ENCODE measurements at regions not wholly inside any gene's neighbourhood (a gene's known extent, or its start where the extent isn't known, plus 50 kb on each side); places are given as distances from the start of the nearest gene placed in this dataset.

GRCh38 chr2:102929721-102930120, 167.9 kb downstream of the TMEM182 start:
- H3F3A ChIP-seq (ENCODE audit: insufficient read depth, low read length, poor library complexity, severe bottlenecking) = no peaks in the 10 kb centered on the region
- H3K79me2 ChIP-seq (replicated peaks; ENCODE audit: insufficient read depth, low read length) = no peaks in the 10 kb centered on the region
- no peaks in the 10 kb centered on the region for H3K9me2 ChIP-seq (ENCODE audit: insufficient read depth, low read length)
- no peak overlapping the region for H3K9ac ChIP-seq (ENCODE audit: low read length)
- no peaks in the 10 kb centered on the region for H4K20me1 ChIP-seq (ENCODE audit: insufficient read depth)
- no peak overlapping the region for H3K4me2 ChIP-seq (ENCODE audit: low read length)
- no peaks in the 10 kb centered on the region for H3K36me3 ChIP-seq (ENCODE audit: insufficient read depth, low read length)
- H3K4me3 ChIP-seq (ENCODE audit: low read length) = no peak overlapping the region
- no peak overlapping the region for H2AFZ ChIP-seq (ENCODE audit: low read depth, low read length)
- TF ChIP-seq MXI1 (conservative IDR thresholded peaks at IDR 0.05; ENCODE audit: poor library complexity, severe bottlenecking) (no peak), CTCF (IDR thresholded peaks at IDR 0.05; ENCODE audit: poor library complexity, severe bottlenecking) (no peak), TAF1 (IDR thresholded peaks at IDR 0.05; ENCODE audit: low read depth) (no peak), SMC3 (conservative IDR thresholded peaks at IDR 0.05; ENCODE audit: poor library complexity) (no peak), POLR2AphosphoS5 (IDR thresholded peaks at IDR 0.05) (no peak), RAD21 (conservative IDR thresholded peaks at IDR 0.05) (no peak), EZH2 (IDR thresholded peaks at IDR 0.05; ENCODE audit: borderline replicate concordance, insufficient read depth, low read length, poor library complexity, severe bottlenecking) (no peak), EP300 (conservative IDR thresholded peaks at IDR 0.05; ENCODE audit: poor library complexity, severe bottlenecking) (no peak)
- TF ChIP-seq, protein P1, sequence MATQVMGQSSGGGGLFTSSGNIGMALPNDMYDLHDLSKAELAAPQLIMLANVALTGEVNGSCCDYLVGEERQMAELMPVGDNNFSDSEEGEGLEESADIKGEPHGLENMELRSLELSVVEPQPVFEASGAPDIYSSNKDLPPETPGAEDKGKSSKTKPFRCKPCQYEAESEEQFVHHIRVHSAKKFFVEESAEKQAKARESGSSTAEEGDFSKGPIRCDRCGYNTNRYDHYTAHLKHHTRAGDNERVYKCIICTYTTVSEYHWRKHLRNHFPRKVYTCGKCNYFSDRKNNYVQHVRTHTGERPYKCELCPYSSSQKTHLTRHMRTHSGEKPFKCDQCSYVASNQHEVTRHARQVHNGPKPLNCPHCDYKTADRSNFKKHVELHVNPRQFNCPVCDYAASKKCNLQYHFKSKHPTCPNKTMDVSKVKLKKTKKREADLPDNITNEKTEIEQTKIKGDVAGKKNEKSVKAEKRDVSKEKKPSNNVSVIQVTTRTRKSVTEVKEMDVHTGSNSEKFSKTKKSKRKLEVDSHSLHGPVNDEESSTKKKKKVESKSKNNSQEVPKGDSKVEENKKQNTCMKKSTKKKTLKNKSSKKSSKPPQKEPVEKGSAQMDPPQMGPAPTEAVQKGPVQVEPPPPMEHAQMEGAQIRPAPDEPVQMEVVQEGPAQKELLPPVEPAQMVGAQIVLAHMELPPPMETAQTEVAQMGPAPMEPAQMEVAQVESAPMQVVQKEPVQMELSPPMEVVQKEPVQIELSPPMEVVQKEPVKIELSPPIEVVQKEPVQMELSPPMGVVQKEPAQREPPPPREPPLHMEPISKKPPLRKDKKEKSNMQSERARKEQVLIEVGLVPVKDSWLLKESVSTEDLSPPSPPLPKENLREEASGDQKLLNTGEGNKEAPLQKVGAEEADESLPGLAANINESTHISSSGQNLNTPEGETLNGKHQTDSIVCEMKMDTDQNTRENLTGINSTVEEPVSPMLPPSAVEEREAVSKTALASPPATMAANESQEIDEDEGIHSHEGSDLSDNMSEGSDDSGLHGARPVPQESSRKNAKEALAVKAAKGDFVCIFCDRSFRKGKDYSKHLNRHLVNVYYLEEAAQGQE (IDR thresholded peaks at IDR 0.05; ENCODE audit: borderline replicate concordance) = no peak
- no peaks in the 10 kb centered on the region for H3K9me3 ChIP-seq (ENCODE audit: low read length)
- no peak overlapping the region for H3K27ac ChIP-seq (ENCODE audit: low read length)
- H3K27me3 ChIP-seq (ENCODE audit: insufficient read depth, low read depth, low read length) = no peaks in the 10 kb centered on the region

DNA sequence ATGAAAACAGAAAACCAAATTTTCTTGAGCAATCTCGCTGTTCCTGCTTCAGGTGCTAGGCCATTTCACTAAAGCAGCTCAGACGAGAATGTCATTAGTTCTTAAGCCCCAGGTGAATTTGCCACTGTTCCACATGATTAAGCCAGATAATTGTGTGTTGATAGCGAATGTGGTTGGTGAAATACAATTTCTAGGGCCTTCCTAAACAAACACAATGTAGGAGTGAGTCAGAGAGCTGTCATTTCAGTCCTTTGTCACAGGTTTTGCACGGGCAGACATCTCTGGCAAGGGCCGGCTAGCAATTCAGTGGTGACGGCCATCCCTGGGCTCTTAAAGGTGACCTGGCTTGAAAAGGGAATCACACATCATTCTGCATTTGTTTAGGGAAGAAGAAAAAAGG, 170.7 kb downstream of the TMEM182 start:
- no peak for TF ChIP-seq TAF1 (IDR thresholded peaks at IDR 0.05; ENCODE audit: low read depth)
- TF ChIP-seq CTCF (IDR thresholded peaks at IDR 0.05; ENCODE audit: poor library complexity, severe bottlenecking) = no peak
- no peak for TF ChIP-seq SMC3 (conservative IDR thresholded peaks at IDR 0.05; ENCODE audit: poor library complexity)
- no peak for TF ChIP-seq EP300 (conservative IDR thresholded peaks at IDR 0.05; ENCODE audit: poor library complexity, severe bottlenecking)
- Histone ChIP-seq H3K36me3 (ENCODE audit: insufficient read depth, low read length) (no peaks in the 10 kb centered on the region), H3K4me2 (ENCODE audit: low read length) (no peak overlapping the region), H3K9ac (ENCODE audit: low read length) (no peak overlapping the region), H3K27me3 (ENCODE audit: insufficient read depth, low read depth, low read length) (no peaks in the 10 kb centered on the region), H3K9me3 (ENCODE audit: low read length) (no peaks in the 10 kb centered on the region), H3K9me2 (ENCODE audit: insufficient read depth, low read length) (no peaks in the 10 kb centered on the region), H3K27ac (ENCODE audit: low read length) (no peak overlapping the region), H2AFZ (ENCODE audit: low read depth, low read length) (no peak overlapping the region), H4K20me1 (ENCODE audit: insufficient read depth) (no peaks in the 10 kb centered on the region), H3K79me2 (replicated peaks; ENCODE audit: insufficient read depth, low read length) (no peaks in the 10 kb centered on the region), H3K4me3 (ENCODE audit: low read length) (no peak overlapping the region), H3F3A (ENCODE audit: insufficient read depth, low read length, poor library complexity, severe bottlenecking) (no peaks in the 10 kb centered on the region)

Data from neural cell (in vitro differentiated cells).